HG03060 (cell line): ENCODE measurements at regions not wholly inside any gene's neighbourhood (a gene's known extent, or its start where the extent isn't known, plus 50 kb on each side); places are given as distances from the start of the nearest gene placed in this dataset.
A peak's percentile ranks its signal among the peaks of the same experiment; 100 is the strongest.
"Not testable (repeated sequence)": the region's sequence is repeated elsewhere in the genome, so short reads cannot be mapped to it uniquely, and the experiment has no call there.

Experiments
- ATAC-seq: cut with Tn5 transposase; IDR thresholded peaks from one replicate; pipeline ENCODE4 v1.9.1; 2021; ENCODE audit warnings: low read depth, moderate number of reproducible peaks; ENCODE audit not compliant: unreplicated experiment

GRCh38 chr16:58847902-58848661, 114.0 kb upstream of the GOT2 start:
- no peak for ATAC-seq

DNA sequence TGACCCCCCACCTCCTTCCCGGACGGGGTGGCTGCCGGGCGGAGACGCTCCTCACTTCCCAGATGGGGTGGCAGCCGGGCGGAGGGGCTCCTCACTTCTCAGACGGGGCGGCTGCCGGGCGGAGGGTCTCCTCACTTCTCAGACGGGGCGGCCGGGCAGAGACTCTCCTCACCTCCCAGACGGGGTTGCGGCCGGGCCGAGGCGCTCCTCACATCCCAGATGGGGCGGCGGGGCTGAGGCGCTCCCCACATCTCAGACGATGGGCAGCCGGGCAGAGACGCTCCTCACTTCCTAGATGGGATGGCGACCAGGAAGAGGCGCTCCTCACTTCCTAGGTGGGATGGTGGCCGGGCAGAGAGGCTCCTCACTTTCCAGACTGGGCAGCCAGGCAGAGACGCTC, 112.1 kb upstream of the GOT2 start:
- ATAC-seq, result not testable (repeated sequence)

DNA sequence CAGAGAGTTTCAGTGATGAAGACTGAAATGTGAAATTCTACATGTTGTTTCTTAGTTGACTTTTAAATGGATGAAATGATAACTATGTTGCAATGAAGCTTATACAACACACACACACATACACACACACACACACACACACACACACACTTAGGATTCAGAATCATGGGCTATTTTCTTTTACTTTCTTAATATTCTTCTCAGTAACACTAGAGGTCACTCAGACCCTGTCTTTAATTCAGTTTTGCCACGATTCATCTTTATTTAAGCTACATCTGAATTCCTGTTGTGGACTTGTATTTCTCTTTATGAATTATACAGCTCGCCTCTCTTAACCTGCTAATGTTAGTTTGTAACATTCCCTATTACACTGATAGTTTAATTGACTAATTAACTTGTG, 109.6 kb upstream of the GOT2 start:
- ATAC-seq, result peak; percentile 55

GRCh38 chr16:58842746-58843145, 108.6 kb upstream of the GOT2 start:
- no peak for ATAC-seq

GRCh38 chr16:58842156-58842555, 108.0 kb upstream of the GOT2 start:
- no peak for ATAC-seq

DNA sequence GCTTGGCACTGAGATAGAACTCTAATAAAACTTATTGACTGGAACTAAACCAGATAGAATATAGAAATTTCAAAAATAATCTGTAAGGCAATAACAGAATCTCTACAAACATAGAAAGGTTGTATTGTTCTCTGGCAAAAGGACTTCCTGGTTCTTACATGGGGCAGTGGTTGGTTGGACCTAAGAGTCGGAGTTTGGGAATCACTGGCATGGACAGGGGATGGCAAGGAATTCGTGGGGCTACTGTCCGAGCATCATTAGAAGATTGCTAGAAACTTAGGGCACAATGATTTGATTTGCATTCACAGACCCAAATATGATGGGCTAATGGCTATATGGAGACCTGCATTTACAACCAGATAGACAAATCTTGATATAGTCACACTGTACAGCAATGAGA, 103.8 kb upstream of the GOT2 start:
- no peak for ATAC-seq

DNA sequence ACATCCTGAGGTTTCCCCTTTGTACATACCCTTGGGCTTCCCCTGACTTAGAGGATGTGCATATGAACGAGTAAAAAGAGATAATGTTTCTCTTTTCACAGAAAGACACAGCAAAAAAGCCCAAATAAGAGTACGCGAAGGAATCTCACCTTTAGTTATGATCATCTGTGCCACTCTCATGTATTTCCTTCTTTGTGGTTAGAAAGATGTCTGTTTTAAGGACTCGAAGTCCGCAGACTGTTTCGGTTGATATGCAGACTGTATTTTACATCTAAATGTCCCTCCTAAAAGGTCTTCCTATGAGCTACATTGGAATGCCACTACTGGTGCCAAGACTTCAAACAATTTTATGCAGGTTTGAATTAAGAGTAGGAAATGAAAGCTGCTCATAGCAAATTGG, 102.3 kb upstream of the GOT2 start:
- ATAC-seq, result no peak

GRCh38 chr16:58832386-58832895, 98.3 kb upstream of the GOT2 start:
- ATAC-seq, result no peak

DNA sequence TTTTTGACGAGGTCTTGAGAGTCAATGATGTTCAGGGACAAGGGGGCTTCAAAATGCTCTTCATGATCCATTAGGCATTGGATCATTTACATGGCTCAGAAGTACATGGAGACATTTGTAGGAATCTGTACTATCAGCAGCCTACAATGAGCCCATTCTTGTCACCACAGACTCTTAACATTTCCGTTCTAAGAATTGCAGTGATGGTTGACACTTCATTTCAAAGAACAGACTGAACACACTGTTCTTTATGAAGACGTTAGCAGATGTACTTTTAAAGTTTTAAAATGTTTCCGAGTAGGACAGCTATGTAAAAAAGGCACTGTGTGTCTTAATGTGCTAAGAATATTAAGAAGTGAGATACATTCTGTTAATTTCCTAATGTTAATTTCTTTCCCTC, 97.3 kb upstream of the GOT2 start:
- no peak for ATAC-seq

DNA sequence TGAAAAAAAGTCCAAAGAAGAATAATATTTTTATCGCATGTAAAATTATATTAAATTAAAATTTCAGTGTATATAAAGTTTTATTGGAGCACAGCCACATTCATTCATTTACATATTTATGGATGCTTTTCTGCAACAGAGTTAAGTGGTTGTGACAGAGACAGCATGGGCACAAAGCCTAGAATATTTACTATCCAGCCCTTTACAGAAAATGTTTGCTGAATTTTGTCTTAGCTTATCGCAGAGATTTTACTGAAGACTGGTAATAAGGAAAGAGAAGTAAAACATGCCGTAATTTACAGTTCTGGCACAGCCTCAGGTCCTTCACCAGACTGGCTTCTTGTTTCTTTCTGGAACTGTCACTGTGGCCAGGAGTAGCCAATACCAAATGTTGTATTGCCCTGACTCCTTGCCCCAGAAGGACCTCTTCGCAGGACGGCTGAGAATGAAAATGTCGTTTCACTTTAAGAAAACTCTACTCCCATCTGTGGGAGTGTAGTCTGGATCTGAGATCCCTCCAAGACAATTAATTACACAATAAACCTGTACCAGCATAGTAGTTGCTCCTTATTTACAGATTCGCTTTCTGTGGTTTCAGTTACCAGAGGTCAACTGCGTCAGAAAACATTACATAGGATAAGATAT, 94.9 kb upstream of the GOT2 start:
- no peak for ATAC-seq

- ATAC-seq, result no peak
These were observed 90.1 kb upstream of the GOT2 start for GRCh38 chr16:58824201-58824600.

DNA sequence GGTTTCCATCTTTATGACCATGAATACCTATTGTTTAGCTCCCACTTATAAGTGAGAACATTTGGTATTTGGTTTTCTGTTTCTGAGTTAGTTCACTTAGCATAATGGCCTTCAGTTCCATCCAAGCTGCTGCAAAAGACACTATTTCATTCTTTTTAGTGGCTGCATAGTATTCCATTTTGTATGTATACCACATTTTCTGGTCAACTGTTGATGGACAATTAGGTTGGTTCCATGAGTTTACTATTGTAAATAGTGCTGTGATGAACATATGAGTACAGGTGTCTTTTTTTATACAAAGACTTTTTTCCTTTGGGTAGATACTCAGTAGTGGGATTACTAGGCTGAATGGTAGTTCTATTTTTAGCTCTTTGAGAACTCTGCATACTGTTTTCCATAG, 87.8 kb upstream of the GOT2 start:
- no peak for ATAC-seq

GRCh38 chr16:58820411-58820810, 86.3 kb upstream of the GOT2 start:
- ATAC-seq, result no peak

- no peak for ATAC-seq
These were observed 81.2 kb upstream of the GOT2 start for GRCh38 chr16:58815181-58815888.

- peak; percentile 56 for ATAC-seq
These were observed 80.3 kb upstream of the GOT2 start for GRCh38 chr16:58814348-58814801.

DNA sequence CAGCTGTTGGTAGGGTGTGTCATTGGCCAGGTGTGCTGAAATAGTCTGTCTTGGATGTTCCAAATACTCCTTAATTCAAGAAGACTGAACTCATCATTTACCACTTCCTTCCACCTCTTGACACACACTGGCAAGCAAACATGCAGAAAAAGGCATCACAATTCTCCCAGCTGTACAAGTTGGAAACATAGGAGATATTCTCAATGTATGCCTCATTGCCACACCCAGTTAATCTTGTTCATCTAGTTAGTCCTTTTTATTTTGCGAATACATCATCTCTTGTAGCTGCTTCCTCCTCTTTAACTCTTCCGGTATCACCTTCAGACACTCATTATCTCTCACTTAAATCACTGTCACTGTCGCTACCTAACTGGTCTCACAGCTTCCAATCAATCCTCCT, 75.1 kb upstream of the GOT2 start:
- no peak for ATAC-seq

- no peak for ATAC-seq
These were observed 73.2 kb upstream of the GOT2 start for GRCh38 chr16:58807276-58807675.

- no peak for ATAC-seq
These were observed 67.7 kb upstream of the GOT2 start for GRCh38 chr16:58801838-58802237.

DNA sequence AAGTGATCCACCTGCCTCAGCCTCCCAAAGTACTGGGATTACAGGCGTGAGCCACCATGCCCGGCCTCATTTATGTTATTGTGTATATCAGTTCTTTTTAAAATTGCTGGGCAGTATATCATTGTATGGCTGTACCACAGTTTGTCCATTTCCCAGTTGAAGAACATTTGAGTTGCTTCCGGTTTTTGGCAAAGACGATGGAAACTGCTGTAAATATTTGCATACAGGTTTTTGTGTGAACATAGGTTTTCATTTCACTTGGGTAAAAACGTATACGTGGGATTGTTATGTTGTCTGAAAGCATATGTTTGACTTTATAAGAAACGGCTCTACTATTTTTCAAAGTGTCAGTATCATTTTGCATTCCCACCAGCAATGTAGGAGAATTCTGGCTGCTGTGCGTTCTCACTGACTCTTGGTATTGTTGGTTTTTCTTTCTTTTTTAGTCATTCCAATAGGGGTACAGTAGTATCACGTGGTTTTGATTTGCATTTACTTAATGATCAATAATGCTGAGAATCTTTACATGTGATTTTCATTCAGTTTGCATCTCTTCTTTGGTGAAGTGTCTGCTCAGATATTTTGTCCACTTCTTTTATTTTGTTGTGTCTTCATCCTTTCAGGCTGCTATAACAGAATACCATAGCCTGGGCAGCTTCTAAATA, 63.2 kb upstream of the GOT2 start:
- ATAC-seq, result no peak

GRCh38 chr16:58793366-58793765, 59.2 kb upstream of the GOT2 start:
- no peak for ATAC-seq

DNA sequence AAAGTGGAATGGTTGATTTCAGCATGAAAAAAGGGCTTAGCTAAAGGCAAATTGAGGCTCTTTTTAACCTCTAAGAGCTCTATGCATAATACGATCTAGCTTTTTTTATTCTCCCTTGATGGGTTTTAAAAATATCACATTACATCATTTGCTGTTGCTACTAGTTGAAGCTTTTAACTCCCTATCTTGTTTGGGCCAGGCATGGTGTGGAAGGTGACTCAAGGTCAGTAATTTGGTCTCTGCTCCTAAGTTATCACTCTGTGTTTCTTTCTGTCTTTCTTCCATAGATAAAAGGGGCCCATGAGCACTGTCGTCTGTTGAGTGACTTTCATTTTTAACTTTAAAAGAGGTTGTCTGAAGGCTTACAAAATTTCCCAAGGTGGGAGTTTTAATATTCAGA, 58.1 kb upstream of the GOT2 start:
- ATAC-seq, result no peak
